NOMO-1 treated with DMSO at 0.1 percent for 48 hours (cell line): ENCODE measurements at regions not wholly inside any gene's neighbourhood (a gene's known extent, or its start where the extent isn't known, plus 50 kb on each side); places are given as distances from the start of the nearest gene placed in this dataset.

Source experiments
- DNase-seq: peaks from one replicate; lab custom pipeline; 2025; ENCODE audit not compliant: unreplicated experiment; lab: John Stamatoyannopoulos, UW

DNA sequence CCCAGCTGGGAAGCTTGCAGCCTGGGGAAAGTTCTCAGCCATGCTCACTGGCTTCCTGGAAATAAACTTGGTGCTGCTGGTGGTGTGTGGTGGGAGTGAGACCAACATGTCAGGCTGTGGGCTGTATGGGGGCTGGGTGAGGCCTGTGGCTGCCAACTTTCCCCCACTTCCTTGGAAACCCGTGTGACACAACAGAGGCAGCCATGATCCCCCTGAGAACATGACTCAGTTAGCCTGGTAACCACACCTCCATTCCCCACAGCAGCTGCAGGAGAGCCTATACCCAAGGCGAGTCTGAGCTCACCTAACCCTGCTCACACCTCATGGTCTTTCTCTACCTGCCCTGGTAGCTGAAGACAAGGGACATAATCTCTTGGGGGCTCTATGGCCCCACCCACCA is 72.7 kb upstream of the RGMB start:
- no peak for DNase-seq

DNA sequence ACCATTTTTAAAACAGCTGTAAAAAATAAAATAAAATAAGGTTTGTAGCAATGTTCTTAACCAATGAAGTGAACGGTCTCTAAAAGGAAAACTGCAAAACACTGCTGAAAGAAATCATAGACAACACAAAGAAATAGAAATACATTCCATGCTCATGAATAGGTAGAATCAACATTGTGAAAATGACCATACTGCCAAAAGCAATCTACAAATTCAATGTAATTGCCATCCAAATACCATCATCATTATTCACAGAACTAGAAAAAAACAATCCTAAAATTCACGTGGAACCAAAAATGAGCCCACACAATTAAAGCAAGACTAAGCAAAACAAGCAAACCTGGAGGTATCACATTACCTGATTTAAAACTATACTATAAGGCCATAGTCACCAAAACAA is 67.6 kb upstream of the RGMB start:
- DNase-seq, result no peak

DNA sequence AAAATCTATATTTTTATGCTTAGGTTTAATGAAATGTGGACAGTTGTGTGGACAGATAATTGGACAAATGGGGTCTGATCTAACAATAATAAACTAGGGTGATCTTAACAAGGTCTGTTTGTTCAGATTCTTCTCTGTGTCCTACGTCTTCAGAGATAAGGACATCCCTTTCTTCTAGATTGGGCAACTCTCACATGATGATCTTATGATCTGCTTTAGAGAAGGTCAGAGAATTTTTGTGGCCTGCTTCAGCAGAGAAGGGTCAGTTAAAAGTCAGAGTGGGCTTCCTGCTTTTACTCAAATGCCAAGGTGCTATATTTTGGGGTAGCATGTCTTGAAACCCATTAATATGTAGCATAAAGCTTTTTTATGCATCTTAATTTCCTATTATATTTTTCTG is 63.8 kb upstream of the RGMB start:
- no peak for DNase-seq

DNA sequence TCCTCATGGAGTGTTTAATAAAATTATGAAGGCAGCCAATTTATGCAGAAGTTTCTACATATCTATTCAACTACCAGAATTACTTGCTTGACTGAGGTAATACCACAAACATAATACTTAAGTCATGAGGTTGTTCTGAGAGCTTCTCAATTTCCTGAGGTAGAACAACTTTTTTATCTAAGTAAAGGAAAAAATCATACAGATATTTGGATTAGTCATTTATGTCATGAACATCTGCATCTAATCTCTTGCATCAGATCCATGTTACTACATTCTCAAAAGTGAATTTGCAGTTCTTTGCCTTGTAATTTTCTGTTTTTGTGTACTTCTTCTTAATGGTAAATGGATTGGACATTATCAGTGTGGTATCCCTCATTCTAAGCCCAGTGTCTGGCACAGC is 60.4 kb upstream of the RGMB start:
- DNase-seq, result no peak

DNA sequence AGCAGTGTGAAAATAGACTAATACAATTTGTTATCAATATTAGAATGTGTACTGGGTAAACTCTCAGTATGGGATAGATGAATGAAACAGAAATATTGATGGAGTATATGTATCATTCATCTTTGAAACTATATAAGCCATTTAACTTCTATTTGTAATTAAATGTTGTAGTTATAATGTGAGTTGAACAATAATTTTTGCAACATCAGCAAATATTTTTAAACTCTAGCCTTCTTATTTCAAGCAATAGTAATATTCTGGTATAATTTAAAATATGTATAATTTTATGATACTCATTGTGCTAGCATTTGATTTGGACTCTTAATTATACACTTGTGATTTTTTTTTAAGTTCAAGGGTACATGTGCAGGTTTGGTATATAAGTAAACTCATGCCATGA is 59.6 kb upstream of the RGMB start:
- DNase-seq, result no peak

DNA sequence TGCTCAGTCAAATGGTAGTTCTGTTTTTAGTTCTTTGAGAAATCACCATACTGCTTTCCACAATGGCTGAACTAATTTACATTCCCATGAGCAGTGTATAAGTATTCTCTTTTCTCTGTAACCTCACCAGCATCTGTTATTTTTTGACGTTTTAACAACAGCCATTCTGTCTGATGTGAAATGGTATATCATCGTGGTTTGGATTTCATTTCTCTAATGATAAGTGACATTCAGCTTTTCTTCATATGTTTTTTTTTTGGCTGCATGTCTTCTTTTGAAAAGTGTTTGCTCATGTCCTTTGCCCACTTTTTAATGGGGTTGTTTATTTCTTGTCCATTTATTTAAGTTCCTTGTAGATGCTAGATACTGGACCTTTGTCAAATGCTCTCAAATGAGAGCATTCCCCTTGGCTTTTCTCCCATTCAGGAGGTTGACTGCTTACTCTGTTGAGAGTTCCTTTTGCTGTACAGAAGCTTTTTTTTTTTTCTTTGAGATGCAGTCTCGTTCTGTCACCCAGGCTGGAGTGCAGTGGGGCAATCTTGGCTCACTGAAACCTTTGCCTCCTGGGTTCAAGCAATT is 58.7 kb upstream of the RGMB start:
- DNase-seq, result no peak

DNA sequence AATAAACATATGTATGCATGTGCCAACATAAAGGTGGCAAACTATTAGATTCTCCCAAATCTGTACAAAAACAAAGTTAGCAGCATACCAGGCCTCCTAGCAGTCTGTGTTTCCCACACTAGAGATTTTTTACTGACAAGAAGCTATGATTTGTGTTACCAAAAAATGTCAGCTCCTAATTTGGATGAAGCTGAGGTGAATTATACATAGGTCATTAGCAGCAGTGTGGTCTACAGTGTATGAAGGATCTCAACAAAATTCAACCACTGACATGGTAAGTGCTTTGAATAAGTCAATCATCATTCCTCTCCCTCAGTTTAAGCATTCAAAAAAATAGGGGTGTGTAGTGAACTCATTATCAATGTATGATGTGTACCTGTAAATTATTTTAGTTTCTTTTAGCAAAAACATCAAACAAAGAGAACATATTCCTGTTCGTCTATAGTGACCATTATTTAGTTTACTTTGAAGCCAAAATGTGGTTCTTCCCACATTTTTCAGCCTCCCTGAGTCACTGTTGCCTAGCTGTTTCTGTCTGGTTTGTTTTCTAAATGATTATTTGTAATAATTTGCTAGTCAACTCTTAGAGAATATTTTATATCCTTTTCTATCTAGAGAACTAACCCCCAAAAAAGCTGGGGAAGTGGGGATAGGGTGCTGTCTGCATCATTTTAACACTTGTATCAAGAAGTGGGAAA is 52.1 kb upstream of the RGMB start:
- DNase-seq, result no peak

DNA sequence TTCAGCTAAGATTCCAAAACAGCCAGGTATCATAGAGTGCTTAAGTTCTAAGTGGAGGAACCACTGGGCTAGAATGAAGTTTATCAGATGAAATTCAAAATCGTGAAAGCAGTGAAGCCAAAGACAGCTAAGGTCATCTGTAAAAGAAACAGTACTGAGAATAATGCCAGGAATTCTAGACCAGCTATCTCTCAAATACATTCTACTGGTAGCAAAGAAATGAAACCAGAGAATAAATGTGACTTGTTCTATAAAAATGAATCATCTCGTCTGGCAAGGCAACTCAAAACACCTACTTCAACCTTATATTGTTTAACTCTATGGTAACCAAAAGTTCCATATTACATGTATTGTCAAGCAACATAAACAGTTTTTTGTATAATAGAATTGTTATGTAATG is 51.3 kb upstream of the RGMB start:
- DNase-seq, result no peak

DNA sequence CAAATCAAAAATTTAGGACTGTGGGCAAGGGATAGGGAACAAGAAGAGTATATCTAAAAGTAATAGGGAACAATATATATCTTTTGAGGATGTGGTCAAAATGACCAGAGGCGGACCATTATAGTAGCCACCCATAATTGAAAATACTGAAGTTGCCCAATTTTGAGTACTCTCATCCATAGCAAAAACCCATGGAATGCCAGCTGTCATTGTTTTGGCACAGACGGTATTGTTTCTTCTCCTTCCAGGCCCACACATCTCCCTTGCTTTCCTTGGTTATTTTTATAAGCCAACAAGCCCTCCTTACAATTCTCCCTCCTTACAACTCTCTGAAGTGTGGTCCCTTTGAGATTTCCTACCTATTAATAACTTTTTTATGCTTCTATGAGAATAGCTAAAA is 50.4 kb upstream of the RGMB start:
- DNase-seq, result no peak
